GM21529 (cell line): ENCODE measurements at regions not wholly inside any gene's neighbourhood (a gene's known extent, or its start where the extent isn't known, plus 50 kb on each side); places are given as distances from the start of the nearest gene placed in this dataset.

Source experiments
- ATAC-seq: cut with Tn5 transposase; IDR thresholded peaks from one replicate; pipeline ENCODE4 v1.9.1; 2021; ENCODE audit not compliant: unreplicated experiment

- no peak for ATAC-seq
Observed at GRCh38 chr5:35367526-35367925, 137.2 kb upstream of the PRLR start.

DNA sequence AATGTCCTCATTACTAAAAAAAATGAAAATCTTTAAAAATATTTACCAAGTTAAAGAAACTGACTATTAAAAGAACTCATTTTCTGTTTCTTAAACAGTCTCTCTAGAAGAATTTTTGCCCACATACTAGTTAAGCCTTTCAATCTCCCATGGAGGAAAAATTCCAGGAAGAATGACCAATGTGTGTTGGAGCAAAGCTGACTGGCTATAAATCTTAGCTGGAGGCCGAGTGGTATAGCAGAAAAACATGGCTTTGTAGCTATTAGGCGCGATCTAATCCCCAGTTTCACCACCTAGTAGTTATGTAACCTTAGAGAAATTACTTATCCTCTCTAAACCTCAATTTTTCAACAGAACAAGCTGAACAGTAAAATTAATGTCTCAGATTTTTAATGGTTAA is 135.5 kb upstream of the PRLR start:
- ATAC-seq = no peak

DNA sequence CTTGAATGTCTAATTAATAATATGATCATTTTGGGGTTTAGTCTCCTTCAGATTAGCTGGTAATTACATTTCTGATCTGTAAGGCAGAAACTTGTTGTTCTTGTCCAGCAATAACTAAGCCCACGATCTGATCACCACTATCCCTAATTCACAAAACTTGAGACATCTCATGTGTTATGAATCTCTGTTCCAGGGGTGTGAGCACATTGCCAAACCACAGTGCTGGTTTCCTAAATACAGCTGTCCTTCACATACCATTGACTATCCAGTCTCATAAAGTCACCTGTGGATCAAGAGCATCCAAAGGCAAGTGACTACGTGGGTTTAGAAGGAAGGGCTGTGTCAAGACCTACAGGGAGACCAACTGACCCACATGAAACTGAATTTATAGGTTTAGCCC is 134.1 kb upstream of the PRLR start:
- ATAC-seq = no peak

DNA sequence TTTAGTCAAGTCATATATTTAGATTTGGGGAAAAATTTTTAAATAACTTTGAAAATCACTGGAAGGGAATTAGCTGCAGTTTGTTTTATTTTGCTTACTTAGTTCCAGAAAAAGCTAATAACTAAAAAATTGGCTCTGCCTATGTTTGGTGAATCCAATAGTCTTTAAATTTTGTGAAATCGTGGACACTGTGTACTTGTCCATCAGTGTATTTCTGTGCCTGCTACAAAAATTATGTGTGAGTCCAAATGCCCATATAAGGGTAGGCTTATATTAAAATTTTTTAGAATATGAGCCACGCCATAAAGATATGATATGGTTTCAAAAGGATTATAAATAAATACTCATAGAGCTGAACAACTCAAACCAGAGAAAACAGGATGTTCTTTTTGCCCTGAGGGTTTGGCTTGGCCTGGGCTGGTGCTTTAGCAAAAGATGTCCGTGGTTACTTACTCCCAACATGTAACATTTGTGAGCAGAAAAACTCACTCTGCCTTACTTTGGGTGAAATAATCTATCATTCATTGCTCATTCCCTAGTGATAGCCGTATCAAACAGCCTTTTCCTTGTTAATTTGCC is 133.2 kb upstream of the PRLR start:
- no peak for ATAC-seq

GRCh38 chr5:35362772-35363171 is 132.5 kb upstream of the PRLR start:
- ATAC-seq = no peak

- no peak for ATAC-seq
Observed at GRCh38 chr5:35360671-35361070, 130.4 kb upstream of the PRLR start.

GRCh38 chr5:35359859-35360258 is 129.6 kb upstream of the PRLR start:
- no peak for ATAC-seq

DNA sequence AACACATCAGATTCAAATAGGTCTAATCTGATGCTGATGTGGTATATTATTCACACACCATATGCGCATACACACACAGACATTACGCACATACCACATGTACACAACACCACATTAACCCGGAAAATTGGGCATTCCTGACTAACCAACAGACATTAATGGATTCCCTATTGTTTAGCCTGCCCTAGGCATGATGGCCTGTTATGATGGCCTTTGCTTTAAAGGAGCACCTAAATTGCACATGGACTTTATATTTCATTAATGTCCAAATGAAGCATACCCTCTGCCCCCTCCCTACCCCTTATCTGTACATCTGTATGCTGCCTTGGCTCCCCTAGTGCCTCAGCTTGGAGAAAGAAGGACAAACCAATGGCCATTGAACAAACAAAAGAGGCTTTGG is 127.7 kb upstream of the PRLR start:
- ATAC-seq = no peak

DNA sequence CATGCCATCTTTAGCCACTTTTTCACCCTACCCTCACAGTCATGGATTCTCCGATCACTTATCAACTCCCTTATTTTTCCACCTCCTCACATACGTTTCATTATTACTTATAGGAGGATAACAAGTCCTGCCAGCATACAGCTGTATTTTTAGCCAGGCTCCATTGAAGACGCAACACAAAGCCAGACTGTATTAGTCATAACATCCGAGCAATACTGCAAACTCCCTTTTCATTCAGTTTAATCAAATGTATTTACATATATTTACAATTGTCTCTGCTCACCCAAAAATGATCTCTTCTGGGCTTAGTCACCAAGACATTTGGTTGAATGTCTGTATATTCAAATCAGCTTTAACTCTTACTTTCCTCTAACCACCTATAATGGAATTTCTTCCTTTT is 126.4 kb upstream of the PRLR start:
- no peak for ATAC-seq

GRCh38 chr5:35354751-35355150 is 124.5 kb upstream of the PRLR start:
- no peak for ATAC-seq

DNA sequence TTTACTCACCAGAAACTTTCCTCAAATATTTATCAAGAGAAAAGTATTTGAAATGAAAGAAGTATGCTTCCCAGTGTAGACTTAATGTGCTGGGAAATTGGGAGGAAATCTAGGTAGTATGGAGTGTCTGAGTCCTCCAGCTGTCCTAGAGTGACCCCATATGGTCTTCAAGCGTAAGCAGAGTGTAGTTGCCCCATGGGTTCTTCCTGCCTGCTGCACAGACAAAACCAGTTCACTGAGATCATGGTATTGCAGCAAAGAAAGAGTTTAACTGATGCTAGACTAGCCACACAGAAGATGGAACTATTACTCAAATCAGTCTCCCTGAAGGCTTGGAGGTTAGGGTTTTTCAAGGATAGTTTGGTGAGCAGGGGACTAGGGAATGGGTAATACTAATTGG is 114.9 kb upstream of the PRLR start:
- no peak for ATAC-seq

DNA sequence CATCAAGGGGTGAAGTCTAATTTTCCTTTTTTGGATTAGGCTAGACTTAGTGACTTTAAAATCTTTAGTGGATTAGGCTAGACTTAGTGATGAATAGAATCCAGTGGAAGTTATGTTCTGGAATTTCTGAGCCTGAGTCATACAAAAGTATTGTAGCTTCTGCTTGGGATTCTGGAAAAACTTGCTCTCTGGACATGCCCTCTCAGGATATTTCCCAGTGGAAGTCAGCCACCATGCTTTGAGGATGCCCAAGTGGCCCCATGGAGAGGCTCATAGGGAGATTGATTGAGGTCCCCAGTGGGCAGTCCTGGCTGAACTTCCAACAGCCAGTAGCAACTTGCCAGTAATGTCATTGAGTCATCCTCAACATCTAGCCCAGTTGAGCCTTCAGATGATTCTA is 112.4 kb upstream of the PRLR start:
- no peak for ATAC-seq

DNA sequence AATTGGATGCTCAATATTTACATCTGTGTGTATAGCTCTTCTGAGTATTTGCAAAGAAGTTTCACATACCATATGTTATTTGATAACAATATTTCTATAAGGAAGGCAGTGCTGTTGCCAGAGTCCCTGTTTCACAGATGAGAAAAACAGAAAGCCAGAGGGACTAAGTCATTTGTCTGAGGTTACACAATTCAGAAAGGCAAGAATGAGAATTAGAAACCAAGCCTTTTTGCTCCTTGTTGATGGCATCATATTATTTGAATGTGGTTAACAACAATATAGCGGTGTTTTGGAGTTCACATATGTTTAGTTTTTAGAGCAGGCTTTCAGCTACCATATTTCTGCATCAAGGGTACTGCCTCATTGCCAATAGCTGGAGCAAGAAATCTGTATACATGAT is 110.9 kb upstream of the PRLR start:
- no peak for ATAC-seq

- no peak for ATAC-seq
Observed at GRCh38 chr5:35339616-35340100, 109.4 kb upstream of the PRLR start.

DNA sequence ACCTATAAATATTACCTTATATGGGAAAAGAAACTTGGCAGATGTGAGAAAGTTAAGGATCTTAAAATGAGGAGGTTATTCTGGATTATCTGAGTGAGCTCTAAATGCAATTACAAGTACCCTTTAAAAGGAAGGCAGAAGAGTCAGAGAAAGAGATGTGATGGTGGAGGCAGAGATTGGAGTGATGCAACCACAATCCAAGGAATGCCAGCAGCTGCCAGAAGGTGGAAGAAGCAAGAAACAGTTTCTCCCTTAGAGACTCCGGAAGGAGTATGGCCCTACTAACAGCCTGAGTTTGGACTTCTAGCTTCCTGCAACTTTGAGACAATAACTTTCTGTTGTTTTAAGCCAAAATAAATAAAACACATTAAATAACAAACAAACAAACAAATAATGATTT is 108.7 kb upstream of the PRLR start:
- no peak for ATAC-seq

GRCh38 chr5:35338157-35338453 is 107.8 kb upstream of the PRLR start:
- ATAC-seq = no peak

DNA sequence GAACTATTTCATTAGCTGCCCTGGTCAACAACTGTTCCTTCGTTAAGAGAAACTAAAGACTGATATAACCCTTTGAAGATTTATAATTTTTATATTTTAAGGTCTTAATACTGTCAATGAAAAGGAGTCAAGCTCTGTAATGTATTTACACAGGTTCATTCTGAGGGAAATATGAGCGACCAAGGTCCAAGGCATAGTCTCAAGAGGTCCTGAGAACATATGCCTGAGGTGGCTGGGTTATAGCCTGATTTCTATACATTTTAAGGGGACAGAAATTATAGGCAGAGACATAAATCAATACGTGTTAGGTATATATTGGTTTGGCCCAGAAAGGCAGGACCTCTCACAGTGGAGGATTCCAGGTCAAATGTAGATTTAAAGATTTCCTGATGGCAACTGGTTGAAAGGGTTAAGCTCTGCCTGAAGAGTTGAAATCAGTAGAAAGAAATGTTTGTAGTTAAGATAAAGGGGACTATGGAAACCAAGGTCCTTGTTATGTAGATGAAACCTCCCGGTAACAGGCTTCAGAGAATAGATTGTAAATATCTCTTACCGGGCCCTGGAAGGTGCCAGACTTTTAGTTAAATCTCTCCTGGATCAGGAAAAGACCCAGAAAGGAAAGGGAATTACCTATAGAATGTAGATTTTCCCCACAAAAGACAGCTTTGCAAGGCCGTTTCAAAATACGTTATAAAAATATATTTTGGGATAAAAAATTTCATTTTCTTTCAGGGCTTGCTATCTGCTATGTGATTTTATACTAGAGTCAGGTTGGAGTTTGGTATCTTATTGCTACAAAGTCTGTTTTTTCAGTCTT is 107.3 kb upstream of the PRLR start:
- no peak for ATAC-seq

- ATAC-seq = no peak
Observed at GRCh38 chr5:35336230-35336629, 105.9 kb upstream of the PRLR start.

GRCh38 chr5:35335752-35336151 is 105.5 kb upstream of the PRLR start:
- no peak for ATAC-seq

GRCh38 chr5:35333366-35333765 is 103.1 kb upstream of the PRLR start:
- ATAC-seq = no peak

DNA sequence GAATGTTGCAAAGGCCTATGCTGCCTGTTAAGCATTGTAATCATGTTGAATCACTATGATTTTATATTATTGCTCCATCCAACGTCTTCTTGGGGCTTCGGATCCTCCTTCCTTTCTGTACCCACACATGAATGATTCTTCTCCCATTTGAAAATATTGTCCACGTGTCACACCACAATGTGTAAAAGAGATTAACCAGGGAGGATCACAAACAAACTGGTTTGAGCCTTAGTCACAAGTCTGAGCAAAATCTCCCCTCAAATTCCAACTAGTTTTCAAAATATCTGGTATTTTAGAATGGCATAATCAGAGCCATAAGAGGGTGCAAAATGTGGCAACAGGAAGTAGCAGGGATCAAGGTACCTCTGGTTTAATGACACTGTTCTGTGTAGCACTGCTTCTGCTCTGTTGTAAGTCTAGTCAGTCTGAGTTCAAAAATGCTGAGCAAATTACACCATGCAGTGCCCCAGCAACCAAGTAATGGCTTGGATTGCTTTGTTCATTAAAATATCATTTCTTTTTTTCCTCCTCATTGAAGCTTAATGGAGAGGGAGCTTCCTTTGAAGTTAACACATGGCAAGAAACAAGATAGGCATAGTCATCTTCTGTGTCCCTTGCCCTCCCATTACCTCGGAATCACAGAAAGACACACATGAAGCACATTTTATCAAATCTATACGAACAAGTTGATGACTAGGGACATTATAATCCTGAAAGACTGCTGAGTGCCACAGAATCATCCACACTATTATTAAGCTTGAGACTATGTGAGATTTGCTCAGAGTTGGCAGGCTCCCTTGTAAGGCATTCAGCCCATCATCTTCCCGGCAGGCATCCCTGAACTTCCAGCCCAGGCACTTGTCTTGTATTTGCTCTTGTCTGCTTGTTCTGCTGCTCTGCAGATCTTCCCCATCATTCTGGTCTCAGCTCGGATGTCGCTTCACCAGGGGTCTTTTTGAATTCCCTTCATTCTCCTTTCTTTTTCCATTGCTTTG is 102.0 kb upstream of the PRLR start:
- ATAC-seq = no peak

DNA sequence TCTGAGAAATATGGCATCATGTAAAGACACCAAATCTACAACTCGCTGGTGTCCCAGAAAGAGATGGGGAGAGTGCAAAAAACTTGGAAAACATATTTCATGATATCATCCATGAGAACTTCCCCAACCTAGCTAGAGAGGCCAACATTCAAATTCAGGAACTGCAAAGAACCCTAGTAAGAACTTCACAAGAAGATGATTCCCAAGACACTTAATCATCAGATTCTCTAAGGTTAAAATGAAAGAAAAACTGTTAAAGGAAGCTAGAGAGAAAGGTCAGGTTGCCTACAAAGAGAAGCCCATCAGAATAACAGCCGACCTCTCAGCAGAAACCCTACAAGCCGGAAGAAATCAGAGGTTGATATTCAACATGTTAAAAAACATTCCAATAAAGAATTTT is 95.5 kb upstream of the PRLR start:
- ATAC-seq = no peak
